SK-N-SH treated with all-trans-retinoic acid at 6 μM for 48 hours (cell line): ENCODE measurements at regions not wholly inside any gene's neighbourhood (a gene's known extent, or its start where the extent isn't known, plus 50 kb on each side); places are given as distances from the start of the nearest gene placed in this dataset.

Experiments
- ATAC-seq: fragments of 200-7000 bp; cut with Tn5 transposase; 3 replicates; pipeline ENCODE4 v1.9.1; 2020; ENCODE audit warnings: mild to moderate bottlenecking, moderate library complexity
- ARNTL ChIP-seq: fragments of 450-650 bp; formaldehyde crosslinking; IDR thresholded peaks from 2 replicates; pipeline ENCODE4 v1.5.0; 2020; ENCODE audit warnings: low read depth, mild to moderate bottlenecking, moderate library complexity, borderline replicate concordance
- BACH2 ChIP-seq: fragments of 250-450 bp; sonication (Bioruptor Pico); IDR thresholded peaks from 2 replicates; pipeline ENCODE4 v1.9.0; 2021; ENCODE audit warnings: mild to moderate bottlenecking, borderline replicate concordance
- CSRNP3 ChIP-seq: fragments of 250-450 bp; sonication (Bioruptor Pico); IDR thresholded peaks from 2 replicates; pipeline ENCODE4 v1.5.1; 2021; ENCODE audit warnings: mild to moderate bottlenecking, moderate library complexity
- GLIS3 ChIP-seq: fragments of 250-450 bp; sonication (Bioruptor Pico); IDR thresholded peaks from 2 replicates; pipeline ENCODE4 v1.5.0; 2020; ENCODE audit warnings: mild to moderate bottlenecking, moderate library complexity
- ISL1 ChIP-seq: fragments of 250-450 bp; sonication (Bioruptor Pico); IDR thresholded peaks from 2 replicates; pipeline ENCODE4 v2.1.2; 2022; ENCODE audit warnings: mild to moderate bottlenecking, moderate library complexity
- OSR1 ChIP-seq: fragments of 250-450 bp; sonication (Bioruptor Pico); IDR thresholded peaks from 2 replicates; pipeline ENCODE4 v1.8.0; 2022; ENCODE audit warnings: moderate library complexity, mild to moderate bottlenecking, inconsistent platforms
- PATZ1 ChIP-seq: fragments of 250-450 bp; sonication (Bioruptor Pico); IDR thresholded peaks from 2 replicates; pipeline ENCODE4 v1.8.0; 2020; ENCODE audit warnings: mild to moderate bottlenecking, moderate library complexity, borderline replicate concordance
- PPARA ChIP-seq: fragments of 250-450 bp; sonication (Bioruptor Pico); IDR thresholded peaks from 2 replicates; pipeline ENCODE4 v1.5.0; 2020; ENCODE audit warnings: mild to moderate bottlenecking, borderline replicate concordance
- SNAI2 ChIP-seq: fragments of 250-450 bp; sonication (Bioruptor Pico); IDR thresholded peaks from 2 replicates; pipeline ENCODE4 v1.5.0; 2020; ENCODE audit warnings: mild to moderate bottlenecking, moderate library complexity
- TCF4 ChIP-seq: fragments of 250-450 bp; sonication (Bioruptor Pico); IDR thresholded peaks from 2 replicates; pipeline ENCODE4 v1.8.0; 2021; ENCODE audit warnings: mild to moderate bottlenecking, moderate library complexity, borderline replicate concordance
- TOX ChIP-seq: fragments of 250-450 bp; sonication (Bioruptor Pico); IDR thresholded peaks from 2 replicates; pipeline ENCODE4 v1.8.0; 2021; ENCODE audit warnings: mild to moderate bottlenecking, moderate library complexity, borderline replicate concordance
- ZC3H10 ChIP-seq: fragments of 250-450 bp; sonication (Bioruptor Pico); IDR thresholded peaks from 2 replicates; pipeline ENCODE4 v1.5.1; 2021; ENCODE audit warnings: mild to moderate bottlenecking, moderate library complexity
- ZFP30 ChIP-seq: fragments of 450-650 bp; formaldehyde crosslinking; IDR thresholded peaks from 2 replicates; pipeline ENCODE4 v1.5.0; 2022; ENCODE audit warnings: mild to moderate bottlenecking, moderate library complexity
- ZNF565 ChIP-seq: fragments of 450-650 bp; formaldehyde crosslinking; conservative IDR thresholded peaks from 2 replicates; pipeline ENCODE4 v1.5.0; 2020; ENCODE audit warnings: low read depth, mild to moderate bottlenecking, moderate library complexity
- ZNF70 ChIP-seq: fragments of 450-650 bp; formaldehyde crosslinking; IDR thresholded peaks from 2 replicates; pipeline ENCODE4 v1.5.0; 2020; ENCODE audit warnings: mild to moderate bottlenecking, moderate library complexity
- ZNF8 ChIP-seq: fragments of 450-650 bp; formaldehyde crosslinking; IDR thresholded peaks from 2 replicates; pipeline ENCODE4 v1.5.0; 2020; ENCODE audit warnings: mild to moderate bottlenecking, moderate library complexity
- TF ChIP-seq, protein P1 (sequence below): fragments of 250-450 bp; sonication (Bioruptor Pico); IDR thresholded peaks from 2 replicates; pipeline ENCODE4 v1.8.0; 2021; ENCODE audit warnings: low read depth, mild to moderate bottlenecking, moderate library complexity, borderline replicate concordance
- TF ChIP-seq, protein P2 (sequence below): fragments of 250-450 bp; sonication (Bioruptor Pico); IDR thresholded peaks from 2 replicates; pipeline ENCODE4 v1.5.1; 2020; ENCODE audit warnings: low read depth, mild to moderate bottlenecking, moderate library complexity

DNA sequence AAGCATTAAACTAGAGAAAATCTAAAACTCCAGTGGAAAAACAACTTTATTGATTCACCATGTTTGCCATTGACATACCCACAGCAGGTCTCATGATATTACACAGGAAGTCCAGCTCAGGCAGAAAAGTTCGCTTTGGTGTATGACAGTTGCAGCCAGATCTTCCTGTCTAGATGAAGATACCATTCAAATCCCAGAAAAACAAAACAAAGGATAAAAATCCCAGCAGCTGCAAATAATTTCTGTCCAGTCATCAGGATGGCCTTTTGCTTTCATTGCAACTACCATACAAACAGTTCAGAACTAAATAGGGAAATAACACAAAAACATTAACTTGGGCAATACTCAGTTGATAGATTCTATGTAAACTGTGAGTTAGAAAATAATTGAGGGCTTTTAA, 136.0 kb upstream of the NREP start:
- no peak for TF ChIP-seq PATZ1 (CRISPR knock-in tag)
- TF ChIP-seq, protein P1, sequence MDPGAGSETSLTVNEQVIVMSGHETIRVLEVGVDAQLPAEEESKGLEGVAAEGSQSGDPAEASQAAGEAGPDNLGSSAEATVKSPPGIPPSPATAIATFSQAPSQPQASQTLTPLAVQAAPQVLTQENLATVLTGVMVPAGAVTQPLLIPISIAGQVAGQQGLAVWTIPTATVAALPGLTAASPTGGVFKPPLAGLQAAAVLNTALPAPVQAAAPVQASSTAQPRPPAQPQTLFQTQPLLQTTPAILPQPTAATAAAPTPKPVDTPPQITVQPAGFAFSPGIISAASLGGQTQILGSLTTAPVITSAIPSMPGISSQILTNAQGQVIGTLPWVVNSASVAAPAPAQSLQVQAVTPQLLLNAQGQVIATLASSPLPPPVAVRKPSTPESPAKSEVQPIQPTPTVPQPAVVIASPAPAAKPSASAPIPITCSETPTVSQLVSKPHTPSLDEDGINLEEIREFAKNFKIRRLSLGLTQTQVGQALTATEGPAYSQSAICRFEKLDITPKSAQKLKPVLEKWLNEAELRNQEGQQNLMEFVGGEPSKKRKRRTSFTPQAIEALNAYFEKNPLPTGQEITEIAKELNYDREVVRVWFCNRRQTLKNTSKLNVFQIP = no peak
- no peak for TF ChIP-seq ZNF8 (CRISPR knock-in tag)
- TF ChIP-seq ZC3H10 (CRISPR knock-in tag) = no peak
- no peak for TF ChIP-seq PPARA (CRISPR knock-in tag)
- ATAC-seq = no peak

GRCh38 chr5:111887706-111888105, 130.7 kb upstream of the NREP start:
- no peak for TF ChIP-seq ZC3H10 (CRISPR knock-in tag)
- no peak for TF ChIP-seq CSRNP3 (CRISPR knock-in tag)
- no peak for TF ChIP-seq PPARA (CRISPR knock-in tag)
- no peak for TF ChIP-seq ISL1 (CRISPR knock-in tag)
- TF ChIP-seq BACH2 = no peak
- TF ChIP-seq SNAI2 (CRISPR knock-in tag) = no peak
- no peak for TF ChIP-seq ZNF70 (CRISPR knock-in tag)
- TF ChIP-seq ZFP30 (CRISPR knock-in tag) = no peak
- TF ChIP-seq ZNF565 (CRISPR knock-in tag) = no peak
- TF ChIP-seq PATZ1 (CRISPR knock-in tag) = no peak
- TF ChIP-seq, protein P2, sequence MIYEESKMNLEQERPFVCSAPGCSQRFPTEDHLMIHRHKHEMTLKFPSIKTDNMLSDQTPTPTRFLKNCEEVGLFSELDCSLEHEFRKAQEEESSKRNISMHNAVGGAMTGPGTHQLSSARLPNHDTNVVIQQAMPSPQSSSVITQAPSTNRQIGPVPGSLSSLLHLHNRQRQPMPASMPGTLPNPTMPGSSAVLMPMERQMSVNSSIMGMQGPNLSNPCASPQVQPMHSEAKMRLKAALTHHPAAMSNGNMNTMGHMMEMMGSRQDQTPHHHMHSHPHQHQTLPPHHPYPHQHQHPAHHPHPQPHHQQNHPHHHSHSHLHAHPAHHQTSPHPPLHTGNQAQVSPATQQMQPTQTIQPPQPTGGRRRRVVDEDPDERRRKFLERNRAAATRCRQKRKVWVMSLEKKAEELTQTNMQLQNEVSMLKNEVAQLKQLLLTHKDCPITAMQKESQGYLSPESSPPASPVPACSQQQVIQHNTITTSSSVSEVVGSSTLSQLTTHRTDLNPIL (CRISPR knock-in tag) = no peak
- TF ChIP-seq ARNTL (CRISPR knock-in tag) = no peak
- TF ChIP-seq TCF4 = no peak
- no peak for TF ChIP-seq TOX (CRISPR knock-in tag)
- no peak for ATAC-seq

GRCh38 chr5:111869681-111870080, 112.7 kb upstream of the NREP start:
- no peak for ATAC-seq
- TF ChIP-seq GLIS3 (CRISPR knock-in tag) = no peak
- no peak for TF ChIP-seq SNAI2 (CRISPR knock-in tag)
- TF ChIP-seq OSR1 (CRISPR knock-in tag) = no peak
- TF ChIP-seq BACH2 = no peak

- TF ChIP-seq ZC3H10 (CRISPR knock-in tag) (no peak), SNAI2 (CRISPR knock-in tag) (no peak), OSR1 (CRISPR knock-in tag) (no peak)
- TF ChIP-seq, all 23 proteins: peak for 0
- ATAC-seq = no peak
Measured at GRCh38 chr5:111865356-111865755, 108.4 kb upstream of the NREP start.

GRCh38 chr5:111863801-111864200, 106.8 kb upstream of the NREP start:
- no peak for ATAC-seq
- TF ChIP-seq PATZ1 (CRISPR knock-in tag) = no peak
